Thyroid gland (tissue), 4 donors: ENCODE measurements at regions not wholly inside any gene's neighbourhood (a gene's known extent, or its start where the extent isn't known, plus 50 kb on each side); places are given as distances from the start of the nearest gene placed in this dataset.

Source experiments
- DNase-seq, 2 donors: peaks; one replicate each; pipeline ENCODE4 v3.0.0-alpha.2; 2019
- H3K27ac ChIP-seq, 3 donors: fragments of 200-600 bp; sonication (generic); 1 replicate in 2 of 3; 2 replicates in 1 of 3; pipeline ENCODE4 v1.5.1; 2016 to 2019; ENCODE audit warnings: mild to moderate bottlenecking in 1 of 3, moderate library complexity in 1 of 3
- H3K27me3 ChIP-seq: fragments of 200-600 bp; sonication (generic); one replicate; pipeline ENCODE4 v1.5.1; 2019
- H3K36me3 ChIP-seq, 2 donors: fragments of 200-600 bp; sonication (generic); one replicate each; pipeline ENCODE4 v1.5.1; 2016 to 2019
- H3K4me1 ChIP-seq, 2 donors: fragments of 200-600 bp; sonication (generic); one replicate each; pipeline ENCODE4 v1.5.1; 2017 to 2019
- H3K4me3 ChIP-seq, 3 donors: fragments of 200-600 bp; sonication (generic); replicated peaks in 1 of 3; 1 replicate in 2 of 3; 2 replicates in 1 of 3; pipeline ENCODE4 v1.5.1; 2016; ENCODE audit warnings: mild to moderate bottlenecking in 1 of 3
- H3K9me3 ChIP-seq: fragments of 200-600 bp; sonication (generic); one replicate; pipeline ENCODE4 v1.5.1; 2017
- POLR2A ChIP-seq, 2 donors: fragments of 450-650 bp; IDR thresholded peaks; one replicate each; pipeline ENCODE4 v1.6.1; 2017; ENCODE audit warnings: antibody characterized with exemption in 2 of 2, mild to moderate bottlenecking in 2 of 2, moderate library complexity in 1 of 2
- WGBS, 2 donors: methylation state at CpG; one replicate each; pipeline ENCODE4 v1.1.5; 2017; 5-methylcytosine and 5-hydroxymethylcytosine counted together
- intact Hi-C: fragments of 100-400 bp; cut with DNase I; formaldehyde crosslinking; loops from one replicate; pipeline ENCODE4 v1.15.1; 2023
- TF ChIP-seq, protein P1 (sequence below), 6 experiments: fragments of 200-600 bp in 3 of 6; fragments of 450-650 bp in 3 of 6; sonication (generic) in 3 of 6; IDR thresholded peaks; one replicate each; pipeline ENCODE4 v1.5.1; 2016 to 2019; ENCODE audit warnings: antibody characterized with exemption in 6 of 6, mild to moderate bottlenecking in 2 of 6, inconsistent platforms in 1 of 6, moderate library complexity in 1 of 6

DNA sequence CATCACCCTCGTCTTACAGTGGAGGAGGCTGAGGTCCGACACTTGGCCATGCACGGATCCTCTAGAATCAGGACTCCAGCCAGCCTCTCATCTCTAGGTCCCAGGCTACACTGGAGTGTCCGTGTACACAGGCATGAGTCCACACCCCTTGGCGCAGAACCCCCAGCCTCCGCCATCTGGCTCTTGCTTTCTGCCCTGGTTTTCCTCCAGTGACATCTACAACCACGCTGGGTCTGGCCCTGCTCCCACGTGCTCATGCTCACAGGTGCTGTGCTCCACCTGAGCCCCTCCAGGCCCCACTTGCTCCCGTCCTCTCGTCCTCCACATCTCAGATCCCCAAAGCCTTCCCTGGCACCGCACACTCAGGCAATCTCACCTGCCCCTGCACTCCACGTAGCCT lies 260.8 kb downstream of the ENGASE start:
- H3K27ac ChIP-seq, result no peak overlapping the region
- WGBS, 2 donors, result 75 to 76% methylated on average over 12 of the region's 12 CpGs
- peaks cover 7 to 10% of the 10 kb centered on the region in 2 donors for H3K4me1 ChIP-seq
- no peak for DNase-seq
- H3K36me3 ChIP-seq, result no peaks in the 10 kb centered on the region
- H3K27me3 ChIP-seq, result no peaks in the 10 kb centered on the region
- no peak for TF ChIP-seq POLR2A (IDR thresholded peaks at IDR 0.05)
- TF ChIP-seq, protein P1, sequence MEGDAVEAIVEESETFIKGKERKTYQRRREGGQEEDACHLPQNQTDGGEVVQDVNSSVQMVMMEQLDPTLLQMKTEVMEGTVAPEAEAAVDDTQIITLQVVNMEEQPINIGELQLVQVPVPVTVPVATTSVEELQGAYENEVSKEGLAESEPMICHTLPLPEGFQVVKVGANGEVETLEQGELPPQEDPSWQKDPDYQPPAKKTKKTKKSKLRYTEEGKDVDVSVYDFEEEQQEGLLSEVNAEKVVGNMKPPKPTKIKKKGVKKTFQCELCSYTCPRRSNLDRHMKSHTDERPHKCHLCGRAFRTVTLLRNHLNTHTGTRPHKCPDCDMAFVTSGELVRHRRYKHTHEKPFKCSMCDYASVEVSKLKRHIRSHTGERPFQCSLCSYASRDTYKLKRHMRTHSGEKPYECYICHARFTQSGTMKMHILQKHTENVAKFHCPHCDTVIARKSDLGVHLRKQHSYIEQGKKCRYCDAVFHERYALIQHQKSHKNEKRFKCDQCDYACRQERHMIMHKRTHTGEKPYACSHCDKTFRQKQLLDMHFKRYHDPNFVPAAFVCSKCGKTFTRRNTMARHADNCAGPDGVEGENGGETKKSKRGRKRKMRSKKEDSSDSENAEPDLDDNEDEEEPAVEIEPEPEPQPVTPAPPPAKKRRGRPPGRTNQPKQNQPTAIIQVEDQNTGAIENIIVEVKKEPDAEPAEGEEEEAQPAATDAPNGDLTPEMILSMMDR (IDR thresholded peaks at IDR 0.05), result no peak
- H3K9me3 ChIP-seq, result no peaks in the 10 kb centered on the region
- intact Hi-C loops, result no loop called here
- no peak overlapping the region for H3K4me3 ChIP-seq

DNA sequence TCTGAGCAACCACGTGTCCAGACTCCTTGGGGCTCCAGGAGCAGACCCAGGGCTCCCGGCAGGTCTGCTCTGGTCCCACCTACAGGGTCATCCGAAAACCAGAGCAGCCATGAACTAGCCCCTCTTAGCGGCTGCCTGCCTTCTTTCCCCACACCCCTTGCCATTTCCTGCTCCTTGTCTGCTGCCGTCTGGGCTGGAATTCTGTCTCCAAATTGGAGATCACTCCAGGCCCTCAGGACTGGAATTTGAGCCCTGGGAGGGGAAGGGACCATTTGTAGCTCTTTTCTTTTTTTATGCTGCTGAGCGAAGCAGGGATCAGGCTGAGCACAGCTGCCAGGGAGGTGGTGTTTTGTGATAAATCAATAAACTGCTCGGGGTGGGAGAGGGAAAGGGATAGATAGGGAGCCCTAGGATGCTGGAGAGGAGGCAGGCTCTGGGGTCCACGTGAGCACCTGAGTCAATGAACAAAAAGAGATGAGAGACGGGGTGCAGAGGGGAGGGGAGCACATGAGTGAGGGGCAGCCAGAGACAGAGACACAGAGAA lies 257.5 kb downstream of the ENGASE start:
- 24 to 37% methylated on average over 9 of the region's 9 CpGs for WGBS, 2 donors
- Histone ChIP-seq H3K27ac (no peak overlapping the region), H3K9me3 (no peaks in the 10 kb centered on the region), H3K36me3 (no peaks in the 10 kb centered on the region), H3K4me1 (no peaks in the 10 kb centered on the region), H3K4me3 (no peak overlapping the region), H3K27me3 (no peaks in the 10 kb centered on the region)
- no peak for TF ChIP-seq POLR2A (IDR thresholded peaks at IDR 0.05)
- TF ChIP-seq, protein P1 (IDR thresholded peaks at IDR 0.05), result no peak
- DNase-seq, result no peak
- intact Hi-C loops, result no loop called here

DNA sequence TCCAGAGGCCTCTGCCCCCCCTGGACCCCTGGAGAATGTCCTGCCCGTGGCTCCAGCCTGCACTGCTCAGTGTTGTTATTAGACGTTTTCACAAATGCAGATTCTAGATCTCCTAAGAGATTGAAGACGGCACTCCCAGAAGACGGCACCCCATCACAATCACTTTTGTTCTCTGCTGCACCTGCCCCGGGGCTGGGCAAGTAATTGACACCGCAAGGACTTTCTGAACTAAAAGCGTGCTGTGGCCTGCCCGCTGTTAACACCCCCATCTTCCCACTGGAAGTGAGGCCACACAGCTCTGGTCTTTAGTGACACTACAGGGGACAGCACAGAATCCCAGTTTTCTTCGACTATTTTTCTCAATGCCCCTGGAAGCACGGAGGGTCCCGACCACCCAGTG lies 256.9 kb downstream of the ENGASE start:
- WGBS, 2 donors, result 53 to 60% methylated on average over 11 of the region's 11 CpGs
- Histone ChIP-seq H3K36me3 (no peaks in the 10 kb centered on the region), H3K4me1 (no peaks in the 10 kb centered on the region), H3K27me3 (no peaks in the 10 kb centered on the region), H3K9me3 (no peaks in the 10 kb centered on the region), H3K27ac (no peak overlapping the region), H3K4me3 (no peak overlapping the region)
- TF ChIP-seq, protein P1 (IDR thresholded peaks at IDR 0.05), result no peak
- TF ChIP-seq POLR2A (IDR thresholded peaks at IDR 0.05), result no peak
- intact Hi-C loops, result no loop called here
- no peak for DNase-seq

DNA sequence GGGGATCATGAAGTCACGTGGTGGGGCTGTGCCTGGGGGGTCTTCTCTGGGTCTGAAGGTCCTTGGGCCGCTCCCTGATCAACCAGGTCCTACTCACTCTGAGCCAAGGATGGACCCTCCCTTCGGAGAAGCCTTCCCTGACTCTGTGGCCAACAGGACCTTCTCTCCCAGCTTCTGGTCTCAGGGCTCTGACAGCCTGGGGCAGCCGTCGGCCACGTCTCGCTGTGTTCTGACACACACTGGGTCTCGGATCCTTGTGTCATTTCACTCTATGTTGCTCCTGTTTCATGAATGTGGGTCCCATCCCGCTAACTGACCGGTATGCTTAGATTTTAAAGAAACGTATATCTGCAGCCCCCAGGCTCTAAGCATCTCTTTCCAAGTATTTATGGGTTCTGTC lies 256.1 kb downstream of the ENGASE start:
- DNase-seq, result no peak
- intact Hi-C loops, result no loop called here
- Histone ChIP-seq H3K4me3 (no peak overlapping the region), H3K36me3 (no peaks in the 10 kb centered on the region), H3K27me3 (no peaks in the 10 kb centered on the region), H3K9me3 (no peaks in the 10 kb centered on the region), H3K27ac (no peak overlapping the region), H3K4me1 (no peaks in the 10 kb centered on the region)
- no peak for TF ChIP-seq POLR2A (IDR thresholded peaks at IDR 0.05)
- TF ChIP-seq, protein P1 (IDR thresholded peaks at IDR 0.05), result no peak
- WGBS, 2 donors, result 78 to 80% methylated on average over 10 to 11 of the region's 11 CpGs

- H3K4me1 ChIP-seq, result no peaks in the 10 kb centered on the region
- no peak for DNase-seq
- H3K36me3 ChIP-seq, result no peaks in the 10 kb centered on the region
- 71 to 73% methylated on average over 8 of the region's 8 CpGs for WGBS, 2 donors
- H3K27me3 ChIP-seq, result no peaks in the 10 kb centered on the region
- intact Hi-C loops, result no loop called here
- no peak overlapping the region for H3K4me3 ChIP-seq
- no peaks in the 10 kb centered on the region for H3K9me3 ChIP-seq
- TF ChIP-seq, protein P1 (IDR thresholded peaks at IDR 0.05), result no peak
- no peak for TF ChIP-seq POLR2A (IDR thresholded peaks at IDR 0.05)
- H3K27ac ChIP-seq, result no peak overlapping the region
Measured at GRCh38 chr17:79330229-79330628, 255.6 kb downstream of the ENGASE start.
